ENCODE measurements at regions not wholly inside any gene's neighbourhood (a gene's known extent, or its start where the extent isn't known, plus 50 kb on each side); places are given as distances from the start of the nearest gene placed in this dataset.

DNA sequence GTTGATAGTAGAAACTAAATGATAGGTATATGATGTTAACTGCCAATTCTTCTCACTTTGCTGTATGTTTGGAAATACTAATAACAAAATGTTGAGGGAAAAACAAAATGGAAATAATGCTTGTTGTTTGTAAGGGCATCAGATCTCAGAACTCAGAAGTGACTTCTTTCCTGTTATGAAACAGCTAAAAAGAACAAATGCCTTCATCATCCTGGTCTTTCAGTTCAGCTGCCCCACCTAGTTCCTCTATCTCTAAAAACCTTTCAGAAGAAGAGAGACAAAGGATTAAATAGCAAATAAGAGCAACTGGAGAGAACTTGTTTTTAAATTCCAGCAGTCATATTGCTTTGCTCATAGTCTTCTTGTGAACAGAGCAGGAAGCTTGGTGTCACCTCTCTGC is 345.3 kb upstream of the NCAM1 start:
- TF ChIP-seq, protein P1, sequence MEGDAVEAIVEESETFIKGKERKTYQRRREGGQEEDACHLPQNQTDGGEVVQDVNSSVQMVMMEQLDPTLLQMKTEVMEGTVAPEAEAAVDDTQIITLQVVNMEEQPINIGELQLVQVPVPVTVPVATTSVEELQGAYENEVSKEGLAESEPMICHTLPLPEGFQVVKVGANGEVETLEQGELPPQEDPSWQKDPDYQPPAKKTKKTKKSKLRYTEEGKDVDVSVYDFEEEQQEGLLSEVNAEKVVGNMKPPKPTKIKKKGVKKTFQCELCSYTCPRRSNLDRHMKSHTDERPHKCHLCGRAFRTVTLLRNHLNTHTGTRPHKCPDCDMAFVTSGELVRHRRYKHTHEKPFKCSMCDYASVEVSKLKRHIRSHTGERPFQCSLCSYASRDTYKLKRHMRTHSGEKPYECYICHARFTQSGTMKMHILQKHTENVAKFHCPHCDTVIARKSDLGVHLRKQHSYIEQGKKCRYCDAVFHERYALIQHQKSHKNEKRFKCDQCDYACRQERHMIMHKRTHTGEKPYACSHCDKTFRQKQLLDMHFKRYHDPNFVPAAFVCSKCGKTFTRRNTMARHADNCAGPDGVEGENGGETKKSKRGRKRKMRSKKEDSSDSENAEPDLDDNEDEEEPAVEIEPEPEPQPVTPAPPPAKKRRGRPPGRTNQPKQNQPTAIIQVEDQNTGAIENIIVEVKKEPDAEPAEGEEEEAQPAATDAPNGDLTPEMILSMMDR (IDR thresholded peaks at IDR 0.05; ENCODE audit: borderline replicate concordance, insufficient read depth, low read depth, low read length): no peak
- H3K4me3 ChIP-seq (ENCODE audit: low read depth, low read length): no peak overlapping the region

DNA sequence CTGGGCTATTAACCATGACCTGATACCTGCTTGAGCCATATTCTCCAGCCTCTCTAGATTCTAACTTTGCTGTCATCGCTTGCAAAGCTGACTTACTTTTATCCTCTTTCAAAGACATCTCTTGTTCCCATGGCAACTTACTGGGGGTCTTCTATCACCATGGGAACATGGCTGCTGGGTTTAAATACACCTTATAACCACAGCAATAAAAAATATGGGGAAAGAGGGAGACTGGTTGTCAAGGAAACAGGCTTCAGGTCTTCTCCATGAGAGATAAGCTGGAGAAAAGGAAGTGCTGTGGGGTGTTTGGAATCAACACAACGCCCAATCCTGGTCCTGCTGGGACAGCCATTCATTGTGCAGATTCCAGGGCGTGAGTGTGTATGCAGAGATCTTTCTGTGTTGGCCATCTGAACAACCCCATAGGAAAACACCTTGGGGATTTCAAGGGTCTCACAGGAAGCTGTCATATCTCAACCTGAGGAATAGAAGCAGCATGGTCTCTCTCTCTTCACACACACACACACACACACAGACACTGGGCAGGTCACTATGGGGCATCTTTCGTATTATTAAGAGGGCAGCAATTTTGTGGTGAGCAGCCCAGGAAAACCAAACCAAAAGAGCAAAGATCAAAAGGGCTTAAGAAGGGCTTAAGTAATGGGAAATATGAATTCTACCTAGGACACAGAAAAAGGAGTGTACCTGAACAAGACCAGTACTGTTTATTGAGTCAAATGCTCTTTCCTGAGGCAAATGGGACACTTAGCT is 344.7 kb upstream of the NCAM1 start:
- no peak overlapping the region for H3K4me3 ChIP-seq (ENCODE audit: low read depth, low read length)
- TF ChIP-seq, protein P1 (IDR thresholded peaks at IDR 0.05; ENCODE audit: borderline replicate concordance, insufficient read depth, low read depth, low read length): no peak

DNA sequence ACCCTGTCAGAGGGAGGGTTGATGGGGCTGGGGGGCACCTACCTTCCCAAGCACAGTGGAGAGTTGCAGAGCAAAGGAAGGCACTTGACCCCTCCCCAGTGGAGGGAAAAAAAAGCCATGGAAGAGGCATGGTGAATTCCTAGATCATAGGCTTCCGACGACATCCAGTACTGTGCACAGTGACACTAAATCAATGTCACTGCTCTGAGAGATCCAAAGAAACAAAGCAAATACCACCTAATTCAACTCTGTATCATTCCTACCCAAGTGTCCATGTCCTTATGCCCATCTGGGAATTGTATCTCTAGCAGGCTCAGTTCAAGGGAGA is 344.2 kb upstream of the NCAM1 start:
- TF ChIP-seq, protein P1 (IDR thresholded peaks at IDR 0.05; ENCODE audit: borderline replicate concordance, insufficient read depth, low read depth, low read length): no peak
- H3K4me3 ChIP-seq (ENCODE audit: low read depth, low read length): no peak overlapping the region

DNA sequence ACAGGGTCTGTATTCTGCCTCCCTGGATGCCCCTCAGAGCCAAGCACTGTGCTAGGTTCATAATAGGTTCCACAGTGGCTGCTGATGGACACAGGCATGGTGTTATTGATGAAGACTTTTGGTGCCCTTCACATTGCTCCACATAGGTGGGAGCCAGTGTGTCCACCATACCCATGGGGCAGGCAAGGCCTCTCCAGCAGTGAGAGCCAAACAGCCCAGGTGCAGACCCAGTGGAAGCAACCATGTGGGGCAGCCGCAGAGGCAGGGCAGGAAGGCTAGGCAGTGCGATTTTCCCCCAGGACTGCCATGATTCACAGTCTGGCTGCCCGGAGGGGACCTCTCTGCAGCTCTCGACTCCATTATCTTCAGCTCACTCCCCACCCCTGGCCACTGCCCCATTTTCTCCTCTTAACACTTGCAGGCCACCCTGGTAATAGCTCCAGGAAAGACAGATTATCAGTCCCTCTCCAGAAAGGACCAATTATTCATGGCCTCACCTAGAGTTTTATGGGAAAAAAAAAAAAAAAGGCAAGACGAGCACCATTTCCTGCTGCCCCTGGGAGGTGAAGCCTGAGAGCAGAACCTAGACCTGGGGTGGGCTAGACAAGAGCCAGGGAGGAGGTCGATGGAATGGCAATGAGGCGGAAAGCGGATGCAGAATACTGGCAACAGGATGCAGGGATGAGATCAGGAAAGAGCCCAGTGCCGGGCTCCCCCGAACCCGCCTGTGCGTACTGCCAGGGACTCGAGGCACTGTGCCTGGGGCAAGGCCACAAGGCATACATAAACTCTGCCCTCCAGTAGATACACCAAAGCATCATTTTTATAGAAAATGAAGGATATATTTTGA is 343.0 kb upstream of the NCAM1 start:
- TF ChIP-seq, protein P1 (IDR thresholded peaks at IDR 0.05; ENCODE audit: borderline replicate concordance, insufficient read depth, low read depth, low read length): no peak
- H3K4me3 ChIP-seq (ENCODE audit: low read depth, low read length): no peak overlapping the region

DNA sequence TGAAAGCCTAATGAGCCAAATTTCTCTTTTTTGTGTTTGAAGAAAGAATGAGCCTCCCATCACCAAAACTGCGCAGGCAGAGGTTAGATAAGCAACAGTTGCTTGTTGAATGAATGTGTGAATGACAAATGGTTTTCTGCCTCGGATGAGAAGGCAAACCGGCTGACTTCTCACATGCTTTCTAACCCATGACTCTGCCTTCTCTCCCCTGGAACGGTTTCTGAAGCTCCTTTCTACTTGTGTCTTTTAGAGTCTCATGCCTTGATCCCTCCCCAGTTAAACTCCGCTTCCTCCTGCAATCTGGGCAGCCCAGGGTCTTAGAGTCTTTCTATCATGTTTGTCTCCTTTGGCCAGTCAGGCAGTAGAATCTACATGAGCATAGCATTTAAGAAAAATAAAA is 342.1 kb upstream of the NCAM1 start:
- TF ChIP-seq, protein P1 (IDR thresholded peaks at IDR 0.05; ENCODE audit: borderline replicate concordance, insufficient read depth, low read depth, low read length): no peak
- no peak overlapping the region for H3K4me3 ChIP-seq (ENCODE audit: low read depth, low read length)

DNA sequence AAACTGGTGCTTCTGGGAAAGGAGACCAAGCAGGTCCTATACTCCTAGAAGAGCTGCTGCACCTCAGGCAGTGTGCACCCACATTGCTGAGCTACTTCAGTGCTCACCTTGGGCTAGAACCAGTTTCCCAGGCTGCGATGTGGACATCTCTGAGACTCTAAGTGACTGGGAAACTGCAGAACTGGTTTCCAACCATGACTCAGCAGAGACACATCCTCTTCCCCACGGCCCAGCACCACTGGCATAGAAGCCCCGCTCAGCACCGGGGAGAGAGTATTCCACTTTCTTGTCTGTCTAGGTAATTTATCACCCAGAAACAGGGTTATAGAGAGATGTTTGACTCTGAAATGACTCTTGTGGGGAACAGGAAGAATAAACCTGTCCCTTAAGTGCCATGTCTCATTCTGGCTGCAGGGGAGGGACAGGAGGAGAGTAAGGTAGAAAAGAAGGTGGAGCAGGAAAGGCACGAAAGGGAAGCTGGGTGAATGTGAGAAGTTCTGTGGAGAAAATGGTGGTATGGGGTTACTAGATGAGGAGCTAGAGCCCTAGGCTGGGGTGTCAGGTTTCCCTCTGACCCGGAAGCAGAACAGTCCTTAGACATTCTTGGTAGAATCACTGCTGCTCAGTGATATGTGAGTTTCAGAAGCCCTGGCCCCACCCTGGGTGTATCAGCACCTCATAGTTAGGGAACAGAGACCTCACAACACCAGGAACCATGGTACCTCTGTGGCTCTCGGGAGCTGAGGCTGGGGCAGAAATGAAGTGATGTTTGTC is 340.4 kb upstream of the NCAM1 start:
- no peak overlapping the region for H3K4me3 ChIP-seq (ENCODE audit: low read depth, low read length)
- TF ChIP-seq, protein P1 (IDR thresholded peaks at IDR 0.05; ENCODE audit: borderline replicate concordance, insufficient read depth, low read depth, low read length): no peak
